Vagina (tissue), 2 donors: ENCODE measurements at regions not wholly inside any gene's neighbourhood (a gene's known extent, or its start where the extent isn't known, plus 50 kb on each side); places are given as distances from the start of the nearest gene placed in this dataset.

ENCODE experiments used
- CTCF ChIP-seq, 3 experiments: fragments of 450-650 bp in 2 of 3; fragments of 200-600 bp in 1 of 3; sonication (generic) in 1 of 3; IDR thresholded peaks; one replicate each; pipeline ENCODE4 v1.5.1; 2017 to 2019; ENCODE audit warnings: antibody characterized with exemption in 3 of 3, mild to moderate bottlenecking in 2 of 3, moderate library complexity in 2 of 3
- POLR2A ChIP-seq, 2 donors: fragments of 450-650 bp; IDR thresholded peaks; one replicate each; pipeline ENCODE4 v1.6.1; 2017; ENCODE audit warnings: antibody characterized with exemption in 2 of 2, mild to moderate bottlenecking in 2 of 2, moderate library complexity in 2 of 2
- POLR2AphosphoS5 ChIP-seq, 2 donors: sonication (generic); formaldehyde crosslinking; IDR thresholded peaks; one replicate each; pipeline ENCODE4 v1.9.0; 2017; ENCODE audit warnings: antibody characterized with exemption in 2 of 2, mild to moderate bottlenecking in 2 of 2, low read depth in 1 of 2; ENCODE audit not compliant: insufficient read depth in 1 of 2

- TF ChIP-seq CTCF (IDR thresholded peaks at IDR 0.05), result no peak
- no peak for TF ChIP-seq POLR2A (IDR thresholded peaks at IDR 0.05)
- TF ChIP-seq POLR2AphosphoS5 (IDR thresholded peaks at IDR 0.05; ENCODE audit: insufficient read depth in 1 of 2, low read depth in 1 of 2), result no peak
Measured at GRCh38 chr13:107675847-107676550, 539.3 kb downstream of the LIG4 start.
